ENCODE measurements at regions not wholly inside any gene's neighbourhood (a gene's known extent, or its start where the extent isn't known, plus 50 kb on each side); places are given as distances from the start of the nearest gene placed in this dataset.

DNA sequence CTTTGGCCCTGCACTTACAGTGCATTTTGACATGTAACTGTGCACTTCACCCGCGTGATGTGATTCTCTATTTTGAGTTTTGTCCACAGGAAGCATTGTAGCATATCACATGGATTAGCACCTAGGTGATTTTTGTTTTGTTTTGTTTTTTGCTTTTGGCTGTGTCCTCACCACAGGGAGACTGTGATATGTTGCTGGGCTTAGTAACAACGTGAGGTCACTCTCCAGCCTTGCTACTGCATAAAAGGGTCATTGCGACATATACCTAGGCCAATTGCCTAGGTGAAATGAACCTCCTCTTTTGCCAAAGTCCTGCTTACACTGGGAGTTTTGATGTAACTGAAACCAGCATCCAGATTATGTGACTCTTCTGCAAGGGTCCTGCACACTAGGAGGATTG lies 1152.9 kb upstream of the AMELY start:
- Histone ChIP-seq H3K4me3 (no peak overlapping the region), H3K27ac (no peak overlapping the region), H3K27me3 (no peaks in the 10 kb centered on the region), H3K4me1 (no peaks in the 10 kb centered on the region), H3K36me3 (no peaks in the 10 kb centered on the region), H3K9me3 (no peaks in the 10 kb centered on the region)
- ATAC-seq = no peak
- TF ChIP-seq POLR2AphosphoS5 (IDR thresholded peaks at IDR 0.05) (no peak), POLR2A (IDR thresholded peaks at IDR 0.05) (no peak), EP300 (IDR thresholded peaks at IDR 0.05) (no peak)
- TF ChIP-seq, protein P1, sequence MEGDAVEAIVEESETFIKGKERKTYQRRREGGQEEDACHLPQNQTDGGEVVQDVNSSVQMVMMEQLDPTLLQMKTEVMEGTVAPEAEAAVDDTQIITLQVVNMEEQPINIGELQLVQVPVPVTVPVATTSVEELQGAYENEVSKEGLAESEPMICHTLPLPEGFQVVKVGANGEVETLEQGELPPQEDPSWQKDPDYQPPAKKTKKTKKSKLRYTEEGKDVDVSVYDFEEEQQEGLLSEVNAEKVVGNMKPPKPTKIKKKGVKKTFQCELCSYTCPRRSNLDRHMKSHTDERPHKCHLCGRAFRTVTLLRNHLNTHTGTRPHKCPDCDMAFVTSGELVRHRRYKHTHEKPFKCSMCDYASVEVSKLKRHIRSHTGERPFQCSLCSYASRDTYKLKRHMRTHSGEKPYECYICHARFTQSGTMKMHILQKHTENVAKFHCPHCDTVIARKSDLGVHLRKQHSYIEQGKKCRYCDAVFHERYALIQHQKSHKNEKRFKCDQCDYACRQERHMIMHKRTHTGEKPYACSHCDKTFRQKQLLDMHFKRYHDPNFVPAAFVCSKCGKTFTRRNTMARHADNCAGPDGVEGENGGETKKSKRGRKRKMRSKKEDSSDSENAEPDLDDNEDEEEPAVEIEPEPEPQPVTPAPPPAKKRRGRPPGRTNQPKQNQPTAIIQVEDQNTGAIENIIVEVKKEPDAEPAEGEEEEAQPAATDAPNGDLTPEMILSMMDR (IDR thresholded peaks at IDR 0.05) = no peak
- no CpG with 5 or more reads among the region's 4 CpGs for WGBS, 2 donors (ENCODE audit: low coverage in 1 of 2)

DNA sequence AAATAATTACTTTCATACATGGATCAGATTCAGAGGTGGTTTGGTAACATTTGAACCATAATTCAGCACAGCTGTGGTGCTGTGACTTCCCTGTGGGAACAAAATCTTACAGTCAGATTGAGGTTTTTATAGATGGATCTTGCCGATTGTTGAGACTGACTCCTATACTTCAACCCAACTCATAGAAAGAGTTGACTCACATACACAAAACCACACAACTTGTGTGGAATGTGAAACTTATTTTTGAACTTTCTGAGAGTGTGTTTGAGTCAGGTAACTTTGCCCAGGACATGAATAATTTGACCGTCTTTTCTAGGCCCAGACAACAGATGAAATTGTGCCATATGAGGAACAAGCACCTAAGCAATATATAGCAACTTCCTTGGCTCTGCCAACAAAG lies 1152.4 kb upstream of the AMELY start:
- H3K27ac ChIP-seq = no peak overlapping the region
- H3K9me3 ChIP-seq = no peaks in the 10 kb centered on the region
- TF ChIP-seq EP300 (IDR thresholded peaks at IDR 0.05) (no peak), POLR2AphosphoS5 (IDR thresholded peaks at IDR 0.05) (no peak), POLR2A (IDR thresholded peaks at IDR 0.05) (no peak)
- TF ChIP-seq, protein P1 (IDR thresholded peaks at IDR 0.05) = no peak
- no peaks in the 10 kb centered on the region for H3K27me3 ChIP-seq
- no peak overlapping the region for H3K4me3 ChIP-seq
- no peak for ATAC-seq
- WGBS, 2 donors (ENCODE audit: low coverage in 1 of 2) = no CpG with 5 or more reads among the region's 2 CpGs
- H3K4me1 ChIP-seq = no peaks in the 10 kb centered on the region
- no peaks in the 10 kb centered on the region for H3K36me3 ChIP-seq

DNA sequence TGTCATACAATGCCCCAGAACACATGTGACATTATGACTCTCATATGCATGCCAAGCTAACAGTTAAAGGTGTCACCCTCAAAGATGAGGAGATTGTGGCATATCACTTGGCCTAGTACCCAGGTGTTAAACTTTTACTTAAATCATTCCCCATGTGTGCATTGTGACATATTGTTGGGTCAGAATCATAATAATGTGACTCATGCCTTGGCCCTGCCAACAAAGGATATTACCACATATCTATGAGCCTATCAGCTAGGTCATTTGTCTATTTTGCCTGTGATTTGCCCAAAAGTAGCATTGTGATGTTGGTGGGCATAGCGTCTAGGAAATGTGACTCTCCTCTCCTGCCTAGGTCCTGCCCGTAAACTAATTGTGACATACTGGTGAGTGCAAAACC lies 1147.1 kb upstream of the AMELY start:
- no peaks in the 10 kb centered on the region for H3K36me3 ChIP-seq
- H3K27ac ChIP-seq = no peak overlapping the region
- no peak overlapping the region for H3K4me3 ChIP-seq
- no peaks in the 10 kb centered on the region for H3K27me3 ChIP-seq
- H3K9me3 ChIP-seq = no peaks in the 10 kb centered on the region
- no peaks in the 10 kb centered on the region for H3K4me1 ChIP-seq
- no peak for ATAC-seq
- no CpG with 5 or more reads among the region's 2 CpGs for WGBS, 2 donors (ENCODE audit: low coverage in 1 of 2)
- TF ChIP-seq POLR2A (IDR thresholded peaks at IDR 0.05) (no peak), POLR2AphosphoS5 (IDR thresholded peaks at IDR 0.05) (no peak), EP300 (IDR thresholded peaks at IDR 0.05) (no peak)
- TF ChIP-seq, protein P1 (IDR thresholded peaks at IDR 0.05) = no peak

DNA sequence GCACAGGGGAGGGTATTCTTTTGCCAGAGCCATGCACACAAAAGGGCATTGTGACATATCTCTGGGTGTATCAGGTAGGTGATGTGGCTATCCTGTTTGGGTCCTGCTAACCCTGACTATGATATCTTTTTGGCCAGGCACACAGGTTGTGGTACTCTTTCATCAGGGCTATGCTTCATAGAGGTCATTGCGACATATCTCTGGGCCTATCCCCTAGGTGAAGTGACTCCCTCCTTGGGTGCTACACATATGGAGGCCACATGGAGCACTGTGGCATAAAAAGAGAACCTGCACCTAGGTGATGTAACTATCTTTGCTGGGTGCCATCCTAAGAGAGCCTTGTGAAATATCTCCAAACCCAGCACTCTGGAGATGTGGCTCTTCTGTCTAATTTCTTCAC lies 1139.8 kb upstream of the AMELY start:
- TF ChIP-seq, protein P1 (IDR thresholded peaks at IDR 0.05) = no peak
- no peak for TF ChIP-seq EP300 (IDR thresholded peaks at IDR 0.05)
- TF ChIP-seq POLR2A (IDR thresholded peaks at IDR 0.05) = no peak
- no CpG with 5 or more reads among the region's 1 CpG for WGBS, 2 donors (ENCODE audit: low coverage in 1 of 2)

DNA sequence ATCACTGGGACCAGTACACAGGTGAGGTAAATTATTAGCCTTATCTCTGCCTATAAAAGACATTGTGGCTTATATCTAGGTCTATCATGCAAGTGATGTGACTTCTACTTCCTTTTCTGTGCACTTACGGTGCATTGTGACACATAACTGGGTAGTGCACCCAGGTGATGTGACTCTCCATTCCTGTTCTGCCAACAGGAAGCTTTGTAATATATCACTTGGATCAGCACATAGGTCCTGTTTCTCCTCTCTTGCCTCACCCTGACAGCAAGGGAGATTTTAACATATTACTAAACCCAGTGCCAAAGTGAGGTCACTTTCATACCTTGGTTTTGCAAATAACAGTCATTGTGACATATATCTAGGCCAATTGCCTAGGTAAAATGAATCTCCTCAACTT lies 1129.7 kb upstream of the AMELY start:
- no CpG with 5 or more reads among the region's 1 CpG for WGBS, 2 donors (ENCODE audit: low coverage in 1 of 2)
- H3K4me3 ChIP-seq = no peak overlapping the region

More for the DNA sequence above, 1139.8 kb upstream of the AMELY start:
- ATAC-seq = no peak
- H3K4me1 ChIP-seq = no peaks in the 10 kb centered on the region
- H3K4me3 ChIP-seq = no peak overlapping the region
- no peak overlapping the region for H3K27ac ChIP-seq
- H3K9me3 ChIP-seq = no peaks in the 10 kb centered on the region
- H3K36me3 ChIP-seq = no peaks in the 10 kb centered on the region
- no peaks in the 10 kb centered on the region for H3K27me3 ChIP-seq

More for the DNA sequence above, 1129.7 kb upstream of the AMELY start:
- Histone ChIP-seq H3K36me3 (no peaks in the 10 kb centered on the region), H3K4me1 (no peaks in the 10 kb centered on the region), H3K27me3 (no peaks in the 10 kb centered on the region), H3K9me3 (no peaks in the 10 kb centered on the region), H3K27ac (no peak overlapping the region)
- TF ChIP-seq POLR2A (IDR thresholded peaks at IDR 0.05) (no peak), EP300 (IDR thresholded peaks at IDR 0.05) (no peak), POLR2AphosphoS5 (IDR thresholded peaks at IDR 0.05) (no peak)
- TF ChIP-seq, protein P1 (IDR thresholded peaks at IDR 0.05) = no peak
- no peak for ATAC-seq

Data from gastroesophageal sphincter (tissue), 4 donors.